Motor neuron (in vitro differentiated cells): ENCODE measurements at regions not wholly inside any gene's neighbourhood (a gene's known extent, or its start where the extent isn't known, plus 50 kb on each side); places are given as distances from the start of the nearest gene placed in this dataset.

ENCODE experiments used
- ATAC-seq, 8 experiments: fragments of 200-7000 bp; cut with Tn5 transposase; replicated peaks in 6 of 8; 2 replicates each; pipeline ENCODE4 v1.8.0; 2021; ENCODE audit warnings: mild to moderate bottlenecking in 8 of 8, moderate library complexity in 8 of 8
- H3K27ac ChIP-seq, 2 donors: fragments of 250-450 bp; sonication (Bioruptor Pico); 2 replicates each; pipeline ENCODE4 v1.9.0; 2021; ENCODE audit warnings: antibody characterized with exemption in 2 of 2, mild to moderate bottlenecking in 2 of 2, moderate library complexity in 1 of 2
- H3K4me1 ChIP-seq, 2 donors: fragments of 250-450 bp; sonication (Bioruptor Pico); replicated peaks in 1 of 2; 2 replicates each; pipeline ENCODE4 v1.6.1; 2021; ENCODE audit warnings: antibody characterized with exemption in 2 of 2, mild to moderate bottlenecking in 2 of 2, moderate library complexity in 1 of 2
- H3K4me3 ChIP-seq, 5 donors: fragments of 250-450 bp; sonication (Bioruptor Pico); 2 replicates each; pipeline ENCODE4 v1.9.0; 2021; ENCODE audit warnings: antibody characterized with exemption in 5 of 5, mild to moderate bottlenecking in 5 of 5, moderate library complexity in 4 of 5
- WGBS, 10 experiments: fragments of 450-650 bp; shearing (Covaris generic); methylation state at CpG; one replicate each; pipeline ENCODE4 v1.0.0; 2022; 5-methylcytosine and 5-hydroxymethylcytosine counted together
- in situ Hi-C, 9 experiments: fragments of 400-800 bp; cut with MboI; loops; one replicate each; pipeline ENCODE4 v1.15.0; 2021; ENCODE audit warnings: low sequenced_read_pairs in 9 of 9, low pct_unique_long_range_greater_than_20kb in 2 of 9; ENCODE audit not compliant: unreplicated experiment in 9 of 9

DNA sequence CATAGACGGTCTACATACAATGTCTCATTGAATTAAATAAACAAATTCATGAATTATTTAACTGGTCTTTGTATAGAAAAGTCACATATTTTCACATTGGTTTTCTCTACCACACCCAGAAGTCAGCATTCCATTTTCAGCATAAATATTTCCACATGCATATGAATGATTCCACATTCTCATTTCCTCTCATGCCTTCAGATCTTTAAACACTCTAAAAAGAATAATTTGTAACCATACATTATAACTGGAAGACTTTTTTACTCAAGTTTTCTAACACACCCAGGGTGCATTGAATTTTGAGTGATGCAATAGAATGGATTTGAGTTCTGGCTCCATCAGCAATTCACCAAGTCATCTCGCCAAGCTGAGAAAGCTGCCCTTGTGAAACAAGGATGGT, 501.8 kb upstream of the TENM4 start:
- H3K4me1 ChIP-seq = no peaks in the 10 kb centered on the region
- ATAC-seq = peak in 3 of 8 experiments; percentile 68 to 79 (median 71)
- no peak overlapping the region for H3K4me3 ChIP-seq
- WGBS, 10 experiments = 0 to 100% (median 93%) methylated on average over 1 to 2 of the region's 2 CpGs; no CpG with 5 or more reads in 1 of the 10 experiments
- H3K27ac ChIP-seq = no peak overlapping the region
- in situ Hi-C loops = no loop called here

DNA sequence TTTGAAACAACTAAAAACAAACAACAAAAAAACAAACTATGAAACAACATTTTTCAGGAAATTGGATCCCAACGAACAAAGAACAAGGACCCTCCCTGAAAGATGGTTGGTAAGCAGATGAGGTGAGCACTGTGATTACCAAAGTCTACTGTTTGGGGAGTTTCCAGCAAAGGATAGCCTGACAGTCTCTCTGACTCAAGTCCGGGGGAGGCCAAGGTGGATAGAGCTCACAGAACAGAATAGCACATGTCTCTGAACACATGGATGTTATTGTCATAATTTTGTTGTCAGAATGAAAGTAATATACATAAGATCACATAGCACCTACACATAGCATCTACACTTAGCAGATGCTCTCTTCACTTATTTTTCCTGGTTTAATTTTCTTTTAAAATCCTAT, 501.3 kb upstream of the TENM4 start:
- in situ Hi-C loops = no loop called here
- H3K4me3 ChIP-seq = no peak overlapping the region
- H3K4me1 ChIP-seq = no peaks in the 10 kb centered on the region
- ATAC-seq = peak in 3 of 8 experiments; percentile 47 to 62 (median 50)
- 0 to 100% (median 45%) methylated on average over 1 to 2 of the region's 2 CpGs; no CpG with 5 or more reads in 4 of the 10 experiments for WGBS, 10 experiments
- no peak overlapping the region for H3K27ac ChIP-seq

DNA sequence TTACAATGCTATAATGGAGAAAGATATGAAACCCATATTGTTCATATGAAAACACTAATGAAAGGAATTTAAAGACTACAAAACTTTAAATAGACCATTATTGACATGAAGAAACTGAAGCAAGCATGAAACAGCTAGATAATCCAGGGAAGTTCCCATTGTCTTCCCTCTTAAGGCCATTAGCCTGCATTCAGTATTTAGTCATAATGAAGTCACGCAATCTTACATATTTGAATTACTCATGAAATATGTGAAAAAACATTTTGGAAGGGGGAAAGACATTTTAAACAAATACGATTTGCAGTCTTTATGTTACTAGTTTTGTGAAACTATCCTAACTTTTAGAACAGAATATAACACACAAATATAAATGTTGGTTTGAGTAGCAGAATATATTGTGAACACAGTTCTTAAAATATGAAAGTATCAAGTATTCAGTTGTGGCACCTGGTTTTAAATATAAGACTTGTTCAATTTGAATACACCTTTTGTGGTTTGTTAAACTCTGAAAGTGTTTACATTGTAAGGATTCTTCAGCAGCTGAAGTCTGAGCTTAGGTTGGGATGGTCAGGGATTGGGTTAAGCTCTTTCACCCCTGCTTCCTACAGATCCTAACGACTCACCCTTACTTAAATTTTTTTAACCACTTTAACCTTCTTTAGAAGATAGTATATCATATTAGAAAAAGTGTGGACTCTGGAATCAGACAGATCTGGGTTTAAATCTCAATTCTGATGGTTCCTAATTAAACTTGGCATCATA, 500.3 kb upstream of the TENM4 start:
- Histone ChIP-seq H3K4me3 (no peak overlapping the region), H3K4me1 (no peaks in the 10 kb centered on the region), H3K27ac (no peak overlapping the region)
- peak in 2 of 8 experiments; percentile 8 to 50 for ATAC-seq
- in situ Hi-C loops = no loop called here
- 0 to 95% (median 71%) methylated on average over 1 to 3 of the region's 3 CpGs for WGBS, 10 experiments

DNA sequence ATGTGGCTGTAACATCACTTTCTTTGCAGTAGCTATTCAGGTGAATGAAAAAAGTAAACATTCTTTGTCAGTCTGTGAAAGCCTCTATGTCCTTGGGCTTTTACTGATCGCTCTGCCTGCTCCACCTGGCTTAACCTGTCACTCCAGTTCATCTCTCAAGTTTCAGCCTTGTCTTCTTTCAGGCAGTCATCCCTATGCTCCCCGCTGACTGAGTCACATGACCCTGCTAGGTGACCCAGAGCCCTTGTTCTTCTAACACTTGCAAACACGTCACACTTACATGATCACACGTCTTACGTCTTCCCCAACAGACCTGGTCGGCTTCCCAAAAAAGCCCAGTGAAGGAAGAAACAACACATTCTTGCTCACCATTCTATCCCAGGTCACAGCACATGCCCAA, 499.3 kb upstream of the TENM4 start:
- WGBS, 10 experiments = 0 to 100% (median 71%) methylated on average over 1 to 5 of the region's 6 CpGs; no CpG with 5 or more reads in 4 of the 10 experiments
- H3K27ac ChIP-seq = no peak overlapping the region
- no peak for ATAC-seq
- no peaks in the 10 kb centered on the region for H3K4me1 ChIP-seq
- no peak overlapping the region for H3K4me3 ChIP-seq
- in situ Hi-C loops = no loop called here

DNA sequence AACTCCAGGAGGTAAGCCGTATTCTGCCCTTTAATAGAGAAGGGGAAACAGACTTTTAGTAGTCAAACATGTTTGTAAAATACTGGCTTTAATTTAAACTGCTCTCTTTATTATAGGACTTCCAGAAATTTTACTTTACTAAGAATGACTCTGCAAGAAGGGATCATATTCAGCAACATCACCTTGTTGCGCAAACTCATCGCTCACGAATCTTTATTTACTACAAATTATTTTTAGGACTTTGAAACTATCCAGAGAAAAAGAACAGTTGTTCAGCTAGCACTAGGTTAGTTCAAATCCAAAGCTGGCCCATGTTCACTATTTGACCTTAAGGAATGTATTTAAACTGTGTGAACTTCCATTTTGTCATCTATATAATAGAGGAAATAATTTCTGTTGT, 498.3 kb upstream of the TENM4 start:
- H3K27ac ChIP-seq = no peak overlapping the region
- in situ Hi-C loops = no loop called here
- no peaks in the 10 kb centered on the region for H3K4me1 ChIP-seq
- WGBS, 10 experiments = 57 to 94% (median 89%) methylated on average over 2 to 4 of the region's 4 CpGs
- ATAC-seq = no peak
- H3K4me3 ChIP-seq = no peak overlapping the region

DNA sequence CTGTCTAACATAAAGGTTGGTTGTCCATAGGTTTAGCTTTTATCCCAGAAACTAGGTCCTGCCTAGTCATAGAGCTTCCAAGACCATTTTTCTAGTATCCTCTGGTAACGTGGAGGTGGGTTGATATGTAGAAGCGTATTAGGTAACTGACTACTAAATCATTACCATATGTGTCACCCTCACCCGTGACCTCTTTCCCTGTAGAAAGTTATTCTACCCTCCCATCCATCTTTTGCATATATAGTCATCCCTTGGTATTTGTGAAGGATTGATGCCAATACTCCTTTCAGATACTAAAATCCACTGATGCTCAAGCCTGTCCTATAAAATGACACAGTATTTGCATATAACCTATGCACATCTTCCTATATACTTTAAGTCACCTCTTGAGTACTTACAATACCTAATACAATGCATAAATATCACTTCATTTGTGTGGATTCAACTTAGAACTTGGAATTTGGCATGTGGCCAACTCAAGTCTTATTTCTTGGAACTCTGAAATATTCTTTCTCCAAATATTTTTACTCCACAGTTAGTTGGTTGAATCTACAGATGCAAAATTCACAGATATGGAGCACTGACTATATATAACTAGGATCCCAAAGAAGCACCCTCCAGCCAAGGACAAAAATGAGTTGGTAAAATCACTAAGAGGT, 497.0 kb upstream of the TENM4 start:
- H3K4me1 ChIP-seq = no peaks in the 10 kb centered on the region
- ATAC-seq = peak in 2 of 8 experiments; percentile 35 to 57
- no peak overlapping the region for H3K27ac ChIP-seq
- 6 to 100% (median 93%) methylated on average over 1 to 3 of the region's 3 CpGs; no CpG with 5 or more reads in 2 of the 10 experiments for WGBS, 10 experiments
- H3K4me3 ChIP-seq = no peak overlapping the region
- in situ Hi-C loops = no loop called here

DNA sequence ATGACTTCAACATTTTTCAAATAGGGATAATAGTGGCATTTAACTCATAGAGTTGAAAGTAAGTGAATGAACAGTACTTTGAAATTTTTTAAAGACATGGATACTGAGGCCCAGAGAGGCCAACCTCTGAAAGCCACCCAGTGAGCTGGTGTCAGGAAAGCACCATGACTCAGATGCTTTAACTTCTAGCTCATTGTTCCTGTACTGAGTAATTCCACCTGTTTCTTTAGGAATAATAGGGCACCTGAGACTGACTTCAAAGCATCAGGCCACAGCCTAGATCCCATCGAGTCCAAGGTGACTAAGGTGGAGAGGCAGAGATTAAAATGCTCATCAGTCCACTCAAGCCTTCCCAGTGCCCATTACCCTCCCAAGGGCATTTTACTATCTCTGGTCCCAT, 491.8 kb upstream of the TENM4 start:
- no peak for ATAC-seq
- no peaks in the 10 kb centered on the region for H3K4me1 ChIP-seq
- H3K27ac ChIP-seq = no peak overlapping the region
- WGBS, 10 experiments = 71 to 100% methylated on average over 1 of the region's 1 CpG; no CpG with 5 or more reads in 8 of the 10 experiments
- no peak overlapping the region for H3K4me3 ChIP-seq
- in situ Hi-C loops = no loop called here

DNA sequence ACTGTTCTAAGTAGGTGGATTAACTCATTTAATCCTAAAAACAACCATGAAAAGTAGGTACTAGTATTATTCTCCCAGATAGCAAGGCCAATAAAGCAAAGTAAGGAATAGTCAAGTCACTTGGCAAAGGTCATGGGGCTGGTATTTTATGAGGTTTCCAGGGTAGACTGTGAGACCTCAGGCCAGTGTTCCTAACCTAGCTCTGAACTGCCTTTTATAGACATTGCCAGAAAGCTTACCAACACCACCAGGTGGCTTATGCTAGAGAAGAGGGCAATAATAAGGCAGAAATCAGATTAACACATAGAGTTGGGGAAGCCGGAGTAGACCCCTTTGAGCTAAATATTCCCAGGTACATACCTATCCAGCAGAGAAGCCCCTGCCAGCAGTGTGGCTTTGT, 490.9 kb upstream of the TENM4 start:
- H3K4me1 ChIP-seq = no peaks in the 10 kb centered on the region
- H3K4me3 ChIP-seq = no peak overlapping the region
- 13 to 100% (median 90%) methylated on average over 1 of the region's 1 CpG; no CpG with 5 or more reads in 4 of the 10 experiments for WGBS, 10 experiments
- in situ Hi-C loops = no loop called here
- no peak for ATAC-seq
- H3K27ac ChIP-seq = no peak overlapping the region

DNA sequence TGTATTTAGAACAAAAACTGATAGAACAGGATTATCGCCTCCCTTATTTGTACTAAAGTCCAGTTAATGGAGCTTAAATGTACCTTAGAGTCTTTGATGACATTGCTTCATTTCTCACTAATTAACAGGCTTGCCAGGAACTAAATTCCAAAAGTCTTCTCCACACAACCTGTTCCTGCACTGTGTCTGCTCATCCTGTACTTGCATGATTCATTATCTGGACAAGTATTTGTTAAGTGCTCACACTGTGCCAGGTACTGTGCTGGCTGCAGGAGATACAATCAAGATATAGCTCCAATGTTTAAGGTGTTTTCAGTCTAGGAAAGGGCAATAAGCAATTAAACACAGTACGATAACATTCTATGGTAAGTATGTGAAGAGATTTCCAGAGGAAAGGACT, 485.9 kb upstream of the TENM4 start:
- Histone ChIP-seq H3K4me3 (no peak overlapping the region), H3K27ac (no peak overlapping the region), H3K4me1 (no peaks in the 10 kb centered on the region)
- 0 to 100% (median 92%) methylated on average over 1 to 2 of the region's 2 CpGs; no CpG with 5 or more reads in 1 of the 10 experiments for WGBS, 10 experiments
- in situ Hi-C loops = no loop called here
- ATAC-seq = no peak

DNA sequence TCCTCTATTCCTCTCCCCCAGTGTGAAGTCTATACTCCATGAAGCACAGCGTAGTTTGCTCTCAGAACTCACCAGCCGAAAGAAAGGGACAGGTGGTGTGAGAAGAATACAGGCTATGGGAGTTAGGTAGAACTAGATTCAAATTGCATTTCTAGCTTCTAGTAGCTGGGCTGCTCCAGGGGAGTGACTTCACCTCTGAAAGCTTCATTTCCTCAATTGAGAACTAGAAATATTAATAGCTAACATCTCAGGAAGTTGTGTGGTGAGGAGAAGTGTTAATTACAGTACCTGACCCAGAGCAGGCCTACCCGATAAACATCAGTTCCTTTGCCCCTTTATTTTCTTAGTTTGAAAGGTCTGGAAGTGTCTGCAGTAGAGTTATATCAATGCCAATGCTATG, 484.7 kb upstream of the TENM4 start:
- ATAC-seq = no peak
- WGBS, 10 experiments = 0 to 100% (median 90%) methylated on average over 1 to 3 of the region's 3 CpGs; no CpG with 5 or more reads in 1 of the 10 experiments
- no peak overlapping the region for H3K27ac ChIP-seq
- no peaks in the 10 kb centered on the region for H3K4me1 ChIP-seq
- in situ Hi-C loops = no loop called here
- no peak overlapping the region for H3K4me3 ChIP-seq

DNA sequence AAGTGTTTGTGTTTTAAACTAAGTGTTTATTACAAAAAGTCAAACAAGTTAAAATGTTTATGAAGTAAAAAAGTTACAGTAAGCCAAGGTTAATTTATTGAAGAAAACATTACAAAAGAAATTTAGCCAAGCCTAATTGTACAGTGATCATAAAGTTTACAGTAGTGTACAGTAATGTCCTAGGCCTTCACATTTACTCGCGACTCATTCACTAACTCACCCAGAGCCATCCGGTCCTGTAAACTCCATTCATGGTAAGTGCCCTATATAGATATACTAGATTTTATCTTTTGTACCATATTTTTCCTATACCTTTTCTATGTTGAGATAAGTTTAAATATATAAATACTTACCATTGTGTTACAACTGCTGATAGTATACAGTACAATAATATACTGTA, 481.8 kb upstream of the TENM4 start:
- no peak for ATAC-seq
- in situ Hi-C loops = no loop called here
- 69 to 100% (median 93%) methylated on average over 1 to 3 of the region's 3 CpGs; no CpG with 5 or more reads in 1 of the 10 experiments for WGBS, 10 experiments
- no peak overlapping the region for H3K27ac ChIP-seq
- H3K4me1 ChIP-seq = peaks cover 4 to 14% of the 10 kb centered on the region in 2 donors
- no peak overlapping the region for H3K4me3 ChIP-seq

DNA sequence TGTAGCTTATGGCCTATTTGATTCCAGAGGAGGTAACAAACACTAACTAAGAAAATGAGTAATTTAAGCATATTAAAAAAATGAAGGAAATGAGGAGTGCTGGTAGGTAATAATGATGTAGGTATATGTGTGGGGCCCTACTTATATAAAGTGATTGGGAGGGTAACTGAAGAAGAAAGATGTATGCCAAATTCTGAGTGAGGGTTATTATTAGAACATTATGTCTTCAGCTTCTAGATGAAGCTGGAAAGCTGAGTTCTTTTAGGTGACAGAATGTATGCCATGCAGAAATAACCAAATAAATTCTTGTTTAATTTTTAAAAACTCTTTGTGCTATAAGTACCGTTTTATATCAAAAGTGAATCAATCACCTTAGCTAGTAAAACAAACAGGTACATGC, 479.6 kb upstream of the TENM4 start:
- 0 to 100% (median 48%) methylated on average over 1 of the region's 1 CpG; no CpG with 5 or more reads in 2 of the 10 experiments for WGBS, 10 experiments
- no peak for ATAC-seq
- Histone ChIP-seq H3K4me1 (peaks cover 4 to 14% of the 10 kb centered on the region in 2 donors), H3K27ac (no peak overlapping the region), H3K4me3 (no peak overlapping the region)
- in situ Hi-C loops = no loop called here

DNA sequence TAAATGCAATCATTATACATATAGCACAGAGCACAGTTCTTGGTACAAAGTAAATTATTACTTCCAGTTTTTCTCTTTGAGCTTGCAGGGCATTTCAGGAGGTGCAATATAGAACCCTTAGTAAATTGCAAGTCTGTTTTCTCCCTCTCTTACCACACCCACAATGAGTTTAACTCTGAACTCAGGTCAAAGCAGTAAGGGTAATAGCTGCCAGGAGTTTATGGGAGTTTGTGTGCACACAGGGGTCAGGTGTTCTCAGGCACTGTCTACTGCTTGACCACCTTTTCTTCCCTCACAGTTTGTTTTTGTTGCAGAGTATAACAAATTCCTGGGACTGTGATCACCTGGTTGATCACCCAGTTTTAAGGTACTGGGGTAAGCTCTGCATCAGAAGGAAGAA, 478.5 kb upstream of the TENM4 start:
- Histone ChIP-seq H3K4me1 (peaks cover 4 to 14% of the 10 kb centered on the region in 2 donors), H3K27ac (no peak overlapping the region), H3K4me3 (no peak overlapping the region)
- in situ Hi-C loops = no loop called here
- ATAC-seq = no peak
